ENCODE measurements at regions not wholly inside any gene's neighbourhood (a gene's known extent, or its start where the extent isn't known, plus 50 kb on each side); places are given as distances from the start of the nearest gene placed in this dataset.

DNA sequence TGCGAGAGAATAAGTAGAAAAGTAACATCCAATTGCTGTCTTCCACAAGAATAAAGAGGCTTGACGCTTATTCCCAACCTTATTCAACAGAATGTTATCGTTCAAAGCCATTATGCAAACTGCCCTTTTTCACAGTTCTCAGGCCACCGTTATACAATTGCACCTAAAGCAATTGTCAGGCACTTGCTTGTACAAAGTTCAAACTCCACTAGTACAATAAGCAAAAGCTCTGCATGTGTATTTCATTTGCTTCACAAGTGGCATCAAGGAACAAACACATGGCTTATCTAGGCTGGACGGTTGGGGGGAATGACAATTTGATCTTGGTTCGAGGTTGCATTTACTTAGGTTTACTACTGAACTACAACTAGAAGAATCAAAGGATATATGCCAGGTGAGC, 815.6 kb downstream of the EFNB2 start:
- TF ChIP-seq, protein P1, sequence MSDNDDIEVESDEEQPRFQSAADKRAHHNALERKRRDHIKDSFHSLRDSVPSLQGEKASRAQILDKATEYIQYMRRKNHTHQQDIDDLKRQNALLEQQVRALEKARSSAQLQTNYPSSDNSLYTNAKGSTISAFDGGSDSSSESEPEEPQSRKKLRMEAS (IDR thresholded peaks at IDR 0.05; ENCODE audit: low read depth, low read length), result no peak
- no peak for TF ChIP-seq POLR2A (IDR thresholded peaks at IDR 0.05; ENCODE audit: extremely low read depth, insufficient read length)
- TF ChIP-seq CTCF (IDR thresholded peaks at IDR 0.05; ENCODE audit: low read depth, low read length), result no peak
- TF ChIP-seq MYC (IDR thresholded peaks at IDR 0.05; ENCODE audit: low read depth, low read length), result no peak
- no peak overlapping the region for H3K4me3 ChIP-seq (ENCODE audit: low read depth, low read length)
- no peak for DNase-seq (ENCODE audit: low read depth)

DNA sequence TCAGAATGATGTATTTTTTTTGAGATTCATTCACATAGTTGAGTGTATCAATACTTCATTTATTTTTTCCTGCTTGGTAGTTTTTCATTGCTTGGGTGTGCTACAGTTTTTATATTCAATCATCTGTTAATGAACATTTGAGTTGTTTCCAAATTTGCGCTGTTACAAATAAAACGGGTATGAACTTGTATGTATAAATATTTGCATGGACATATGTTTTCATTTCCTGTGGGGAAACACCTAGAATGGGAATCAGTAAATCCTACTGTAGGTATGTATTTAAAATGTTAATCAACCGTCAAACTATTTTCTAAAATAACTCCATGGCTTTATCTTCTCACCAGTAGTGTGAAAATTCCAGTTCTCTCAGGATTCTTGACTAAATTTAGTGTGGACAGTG, 826.3 kb downstream of the EFNB2 start:
- DNase-seq (ENCODE audit: low read depth), result no peak
- TF ChIP-seq CTCF (IDR thresholded peaks at IDR 0.05; ENCODE audit: low read depth, low read length) (no peak), MYC (IDR thresholded peaks at IDR 0.05; ENCODE audit: low read depth, low read length) (no peak), POLR2A (IDR thresholded peaks at IDR 0.05; ENCODE audit: extremely low read depth, insufficient read length) (no peak)
- TF ChIP-seq, protein P1 (IDR thresholded peaks at IDR 0.05; ENCODE audit: low read depth, low read length), result no peak
- no peak overlapping the region for H3K4me3 ChIP-seq (ENCODE audit: low read depth, low read length)

DNA sequence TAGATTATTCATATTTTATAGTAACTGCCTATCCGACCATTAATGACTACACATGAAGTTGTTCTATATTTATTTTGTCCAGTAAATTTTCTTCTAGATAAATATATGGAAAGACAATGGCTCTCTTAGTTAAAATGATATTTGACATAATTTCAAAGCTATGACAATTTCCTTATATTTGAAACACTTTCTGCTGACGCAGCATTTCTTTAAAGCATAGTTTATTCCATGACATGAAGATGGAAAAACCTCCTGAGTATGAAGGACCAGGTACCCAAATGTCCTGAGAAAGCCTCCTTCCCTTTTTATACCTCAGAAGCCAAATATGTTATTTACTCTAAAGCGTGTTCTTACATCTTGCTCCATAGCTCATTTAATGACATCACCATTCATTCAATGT, 831.6 kb downstream of the EFNB2 start:
- H3K4me3 ChIP-seq (ENCODE audit: low read depth, low read length), result no peak overlapping the region
- no peak for DNase-seq (ENCODE audit: low read depth)
- no peak for TF ChIP-seq POLR2A (IDR thresholded peaks at IDR 0.05; ENCODE audit: extremely low read depth, insufficient read length)
- no peak for TF ChIP-seq MYC (IDR thresholded peaks at IDR 0.05; ENCODE audit: low read depth, low read length)
- TF ChIP-seq, protein P1 (IDR thresholded peaks at IDR 0.05; ENCODE audit: low read depth, low read length), result no peak
- TF ChIP-seq CTCF (IDR thresholded peaks at IDR 0.05; ENCODE audit: low read depth, low read length), result no peak

GRCh38 chr13:105702441-105702840, 833.0 kb downstream of the EFNB2 start:
- DNase-seq (ENCODE audit: low read depth), result no peak
- no peak overlapping the region for H3K4me3 ChIP-seq (ENCODE audit: low read depth, low read length)
- TF ChIP-seq POLR2A (IDR thresholded peaks at IDR 0.05; ENCODE audit: extremely low read depth, insufficient read length) (no peak), CTCF (IDR thresholded peaks at IDR 0.05; ENCODE audit: low read depth, low read length) (no peak), MYC (IDR thresholded peaks at IDR 0.05; ENCODE audit: low read depth, low read length) (no peak)
- TF ChIP-seq, protein P1 (IDR thresholded peaks at IDR 0.05; ENCODE audit: low read depth, low read length), result no peak

- no peak for TF ChIP-seq MYC (IDR thresholded peaks at IDR 0.05; ENCODE audit: low read depth, low read length)
- no peak for TF ChIP-seq POLR2A (IDR thresholded peaks at IDR 0.05; ENCODE audit: extremely low read depth, insufficient read length)
- no peak for TF ChIP-seq CTCF (IDR thresholded peaks at IDR 0.05; ENCODE audit: low read depth, low read length)
- TF ChIP-seq, protein P1 (IDR thresholded peaks at IDR 0.05; ENCODE audit: low read depth, low read length), result no peak
- H3K4me3 ChIP-seq (ENCODE audit: low read depth, low read length), result no peak overlapping the region
These were observed 842.7 kb downstream of the EFNB2 start for GRCh38 chr13:105692769-105693168.

DNA sequence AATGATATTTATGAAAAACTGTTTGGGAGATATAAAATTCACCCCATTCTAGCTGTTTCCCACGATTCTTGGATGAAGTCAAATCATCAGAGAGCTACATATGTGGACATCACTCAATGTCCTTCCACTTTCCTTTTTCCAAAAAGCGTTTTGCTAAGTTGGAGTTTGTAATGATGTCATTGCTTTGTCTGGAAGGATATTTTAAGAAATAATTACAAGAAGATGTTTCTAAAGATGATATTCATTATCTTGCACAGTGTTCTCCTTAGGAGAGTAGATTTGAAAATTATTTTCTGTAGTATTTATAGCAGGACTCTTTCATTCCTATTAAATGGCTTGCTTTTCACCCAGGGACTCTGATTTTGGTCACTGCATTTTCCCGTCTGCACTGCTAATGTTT, 851.2 kb downstream of the EFNB2 start:
- no peak for DNase-seq (ENCODE audit: low read depth)
- no peak overlapping the region for H3K4me3 ChIP-seq (ENCODE audit: low read depth, low read length)
- TF ChIP-seq, protein P1 (IDR thresholded peaks at IDR 0.05; ENCODE audit: low read depth, low read length), result no peak
- TF ChIP-seq CTCF (IDR thresholded peaks at IDR 0.05; ENCODE audit: low read depth, low read length) (no peak), POLR2A (IDR thresholded peaks at IDR 0.05; ENCODE audit: extremely low read depth, insufficient read length) (no peak), MYC (IDR thresholded peaks at IDR 0.05; ENCODE audit: low read depth, low read length) (no peak)

More at GRCh38 chr13:105692769-105693168, 842.7 kb downstream of the EFNB2 start:
- no peak for DNase-seq (ENCODE audit: low read depth)

Data from NB4 (cell line).